SKM-1 treated with dmso at 0.1 percent for 144 hours (cell line): ENCODE measurements at regions not wholly inside any gene's neighbourhood (a gene's known extent, or its start where the extent isn't known, plus 50 kb on each side); places are given as distances from the start of the nearest gene placed in this dataset.
"Not testable (repeated sequence)": the region's sequence is repeated elsewhere in the genome, so short reads cannot be mapped to it uniquely, and the experiment has no call there.

ENCODE experiments used
- DNase-seq: peaks from one replicate; lab custom pipeline; 2025; ENCODE audit not compliant: unreplicated experiment; lab: John Stamatoyannopoulos, UW

GRCh38 chr5:41995193-41995592 lies 70.1 kb downstream of the FBXO4 start:
- DNase-seq = no peak

- DNase-seq = no peak
Observed at GRCh38 chr5:42001673-42002072, 76.6 kb downstream of the FBXO4 start.

- not testable (repeated sequence) for DNase-seq
Observed at GRCh38 chr5:42003852-42004251, 78.8 kb downstream of the FBXO4 start.

- peak; percentile 37 for DNase-seq
Observed at GRCh38 chr5:42005561-42006153, 80.6 kb downstream of the FBXO4 start.

- no peak for DNase-seq
Observed at GRCh38 chr5:42013561-42013960, 88.5 kb downstream of the FBXO4 start.

- no peak for DNase-seq
Observed at GRCh38 chr5:42015254-42015653, 90.2 kb downstream of the FBXO4 start.

GRCh38 chr5:42015681-42016080 lies 90.6 kb downstream of the FBXO4 start:
- DNase-seq = no peak

- DNase-seq = no peak
Observed at GRCh38 chr5:42020788-42021530, 95.9 kb downstream of the FBXO4 start.

GRCh38 chr5:42021923-42022322 lies 96.8 kb downstream of the FBXO4 start:
- DNase-seq = no peak

GRCh38 chr5:42022383-42022972 lies 97.4 kb downstream of the FBXO4 start:
- no peak for DNase-seq

- no peak for DNase-seq
Observed at GRCh38 chr5:42026446-42026845, 101.4 kb downstream of the FBXO4 start.

GRCh38 chr5:42032137-42032536 lies 107.1 kb downstream of the FBXO4 start:
- no peak for DNase-seq

- DNase-seq = no peak
Observed at GRCh38 chr5:42035526-42035925, 110.4 kb downstream of the FBXO4 start.

- DNase-seq = no peak
Observed at GRCh38 chr5:42036379-42036778, 111.3 kb downstream of the FBXO4 start.

- no peak for DNase-seq
Observed at GRCh38 chr5:42037379-42037932, 112.4 kb downstream of the FBXO4 start.

GRCh38 chr5:42043400-42043799 lies 118.3 kb downstream of the FBXO4 start:
- DNase-seq = no peak

- DNase-seq = peak; percentile 55
Observed at GRCh38 chr5:42057254-42057690, 132.2 kb downstream of the FBXO4 start.

- DNase-seq = no peak
Observed at GRCh38 chr5:42059291-42059690, 134.2 kb downstream of the FBXO4 start.

GRCh38 chr5:42059778-42060464 lies 134.8 kb downstream of the FBXO4 start:
- DNase-seq = no peak

GRCh38 chr5:42061121-42061520 lies 136.0 kb downstream of the FBXO4 start:
- no peak for DNase-seq

- no peak for DNase-seq
Observed at GRCh38 chr5:42064821-42065220, 139.7 kb downstream of the FBXO4 start.
